WTC11 (cell line): ENCODE measurements at regions not wholly inside any gene's neighbourhood (a gene's known extent, or its start where the extent isn't known, plus 50 kb on each side); places are given as distances from the start of the nearest gene placed in this dataset.

ENCODE experiments used
- TF ChIP-seq, protein P1 (sequence below): fragments of 200-600 bp; IDR thresholded peaks from 2 replicates; pipeline ENCODE4 v1.8.0; 2022; ENCODE audit warnings: antibody characterized with exemption
- TF ChIP-seq, protein P2 (sequence below): sonication (generic); formaldehyde crosslinking; IDR thresholded peaks from 2 replicates; pipeline ENCODE4 v1.8.1; 2022; ENCODE audit warnings: missing genetic modification reagents, borderline replicate concordance

DNA sequence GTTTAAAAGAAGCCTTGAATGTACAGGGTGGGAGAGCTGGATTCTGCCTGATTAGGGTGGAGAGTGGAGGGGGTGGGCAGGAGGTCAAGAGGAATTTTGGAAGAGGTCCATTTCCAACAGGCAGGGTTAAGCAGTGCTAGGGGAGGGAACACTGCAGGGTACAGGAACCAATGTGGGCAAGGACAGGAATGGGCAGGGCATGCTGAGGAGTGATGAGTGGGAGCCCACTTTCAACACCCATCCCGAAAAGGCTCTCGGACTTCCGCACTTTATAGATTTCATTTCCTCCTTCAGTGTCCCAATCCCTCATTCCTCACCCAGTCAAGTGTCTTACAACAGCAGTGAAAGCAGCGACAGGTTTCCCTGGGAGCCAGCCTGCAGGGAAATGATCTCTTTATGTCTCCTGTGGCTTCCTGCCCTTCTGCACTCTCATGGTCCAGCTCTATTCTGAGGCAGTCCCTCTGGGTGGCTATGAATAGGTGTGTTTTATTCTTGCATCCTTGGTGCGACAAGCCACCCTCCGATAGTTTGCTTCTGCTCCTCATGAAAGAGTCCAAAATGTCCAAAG is 50.5 kb upstream of the ZNF507 start:
- TF ChIP-seq, protein P1, sequence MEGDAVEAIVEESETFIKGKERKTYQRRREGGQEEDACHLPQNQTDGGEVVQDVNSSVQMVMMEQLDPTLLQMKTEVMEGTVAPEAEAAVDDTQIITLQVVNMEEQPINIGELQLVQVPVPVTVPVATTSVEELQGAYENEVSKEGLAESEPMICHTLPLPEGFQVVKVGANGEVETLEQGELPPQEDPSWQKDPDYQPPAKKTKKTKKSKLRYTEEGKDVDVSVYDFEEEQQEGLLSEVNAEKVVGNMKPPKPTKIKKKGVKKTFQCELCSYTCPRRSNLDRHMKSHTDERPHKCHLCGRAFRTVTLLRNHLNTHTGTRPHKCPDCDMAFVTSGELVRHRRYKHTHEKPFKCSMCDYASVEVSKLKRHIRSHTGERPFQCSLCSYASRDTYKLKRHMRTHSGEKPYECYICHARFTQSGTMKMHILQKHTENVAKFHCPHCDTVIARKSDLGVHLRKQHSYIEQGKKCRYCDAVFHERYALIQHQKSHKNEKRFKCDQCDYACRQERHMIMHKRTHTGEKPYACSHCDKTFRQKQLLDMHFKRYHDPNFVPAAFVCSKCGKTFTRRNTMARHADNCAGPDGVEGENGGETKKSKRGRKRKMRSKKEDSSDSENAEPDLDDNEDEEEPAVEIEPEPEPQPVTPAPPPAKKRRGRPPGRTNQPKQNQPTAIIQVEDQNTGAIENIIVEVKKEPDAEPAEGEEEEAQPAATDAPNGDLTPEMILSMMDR, result no peak
- TF ChIP-seq, protein P2, sequence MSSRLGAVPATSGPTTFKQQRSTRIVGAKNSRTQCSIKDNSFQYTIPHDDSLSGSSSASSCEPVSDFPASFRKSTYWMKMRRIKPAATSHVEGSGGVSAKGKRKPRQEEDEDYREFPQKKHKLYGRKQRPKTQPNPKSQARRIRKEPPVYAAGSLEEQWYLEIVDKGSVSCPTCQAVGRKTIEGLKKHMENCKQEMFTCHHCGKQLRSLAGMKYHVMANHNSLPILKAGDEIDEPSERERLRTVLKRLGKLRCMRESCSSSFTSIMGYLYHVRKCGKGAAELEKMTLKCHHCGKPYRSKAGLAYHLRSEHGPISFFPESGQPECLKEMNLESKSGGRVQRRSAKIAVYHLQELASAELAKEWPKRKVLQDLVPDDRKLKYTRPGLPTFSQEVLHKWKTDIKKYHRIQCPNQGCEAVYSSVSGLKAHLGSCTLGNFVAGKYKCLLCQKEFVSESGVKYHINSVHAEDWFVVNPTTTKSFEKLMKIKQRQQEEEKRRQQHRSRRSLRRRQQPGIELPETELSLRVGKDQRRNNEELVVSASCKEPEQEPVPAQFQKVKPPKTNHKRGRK, result no peak
